Spleen (tissue), 7 donors: ENCODE measurements at regions not wholly inside any gene's neighbourhood (a gene's known extent, or its start where the extent isn't known, plus 50 kb on each side); places are given as distances from the start of the nearest gene placed in this dataset.

Experiments used
- POLR2A ChIP-seq, 3 donors: fragments of 450-650 bp; IDR thresholded peaks; one replicate each; pipeline ENCODE4 v1.5.1; 2017; ENCODE audit warnings: antibody characterized with exemption in 3 of 3, mild to moderate bottlenecking in 1 of 3
- TF ChIP-seq, protein P1 (sequence below), 11 experiments: fragments of 200-600 bp in 7 of 11; fragments of 450-650 bp in 4 of 11; sonication (generic) in 4 of 11; IDR thresholded peaks in 8 of 11; conservative IDR thresholded peaks in 3 of 11; 1 replicate in 7 of 11; 2 replicates in 4 of 11; pipeline versions ENCODE4 v1.4.0 to v1.8.0; 2016 to 2021; ENCODE audit warnings: antibody characterized with exemption in 11 of 11, inconsistent platforms in 4 of 11, mild to moderate bottlenecking in 1 of 11
- donor health status: DM: no; HTN: no; CAD: no; lungs with moderate emphysema.
- donor health status: DM: no; HTN: no; CAD: no.
- donor health status: DM: no; HTN: no; CAD: no.

DNA sequence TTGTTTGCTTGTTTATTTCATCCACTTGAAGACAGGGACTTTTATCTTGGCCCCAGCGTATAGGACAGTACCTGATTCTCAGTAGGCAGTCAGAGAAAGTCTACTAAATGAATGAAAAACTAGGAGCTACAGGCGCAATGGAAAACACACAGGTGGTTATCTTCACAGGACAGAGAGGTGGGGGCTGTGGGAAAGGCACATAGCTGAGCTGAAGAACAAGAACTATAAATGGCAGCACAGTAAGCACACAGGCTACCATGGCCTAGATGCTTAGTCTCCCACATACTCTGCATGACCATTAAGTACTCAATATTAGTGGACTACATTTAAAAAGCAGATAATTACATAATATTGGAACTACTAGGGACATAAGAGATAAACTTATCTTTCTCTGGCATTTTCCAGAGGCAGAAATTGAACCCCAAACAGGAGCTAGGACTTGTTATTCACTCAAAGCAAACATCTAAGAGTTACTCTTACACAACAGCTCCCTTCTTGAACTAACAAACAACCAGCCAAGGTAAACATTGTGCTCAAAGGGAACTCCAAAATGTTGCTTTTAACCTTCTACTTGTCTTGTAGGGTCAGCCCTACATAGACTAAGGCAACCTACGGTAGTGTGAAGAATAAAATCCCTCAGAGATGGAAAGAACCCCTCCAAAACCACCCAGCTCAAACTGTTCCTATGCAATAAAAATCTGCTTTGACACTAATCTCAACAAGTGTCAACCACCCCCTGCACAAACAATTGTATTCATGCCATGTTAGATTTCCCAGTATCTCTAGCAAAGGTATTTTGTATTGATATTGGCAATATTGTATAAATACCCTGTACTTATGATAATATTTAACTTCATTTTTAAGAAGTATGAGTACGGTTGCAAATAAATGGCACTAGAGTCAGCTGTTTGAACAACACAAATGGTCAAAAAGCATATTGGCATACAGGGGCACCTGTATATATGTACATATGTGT, 593.6 kb downstream of the KLHL13 start:
- no peak for TF ChIP-seq POLR2A (IDR thresholded peaks at IDR 0.05)
- TF ChIP-seq, protein P1, sequence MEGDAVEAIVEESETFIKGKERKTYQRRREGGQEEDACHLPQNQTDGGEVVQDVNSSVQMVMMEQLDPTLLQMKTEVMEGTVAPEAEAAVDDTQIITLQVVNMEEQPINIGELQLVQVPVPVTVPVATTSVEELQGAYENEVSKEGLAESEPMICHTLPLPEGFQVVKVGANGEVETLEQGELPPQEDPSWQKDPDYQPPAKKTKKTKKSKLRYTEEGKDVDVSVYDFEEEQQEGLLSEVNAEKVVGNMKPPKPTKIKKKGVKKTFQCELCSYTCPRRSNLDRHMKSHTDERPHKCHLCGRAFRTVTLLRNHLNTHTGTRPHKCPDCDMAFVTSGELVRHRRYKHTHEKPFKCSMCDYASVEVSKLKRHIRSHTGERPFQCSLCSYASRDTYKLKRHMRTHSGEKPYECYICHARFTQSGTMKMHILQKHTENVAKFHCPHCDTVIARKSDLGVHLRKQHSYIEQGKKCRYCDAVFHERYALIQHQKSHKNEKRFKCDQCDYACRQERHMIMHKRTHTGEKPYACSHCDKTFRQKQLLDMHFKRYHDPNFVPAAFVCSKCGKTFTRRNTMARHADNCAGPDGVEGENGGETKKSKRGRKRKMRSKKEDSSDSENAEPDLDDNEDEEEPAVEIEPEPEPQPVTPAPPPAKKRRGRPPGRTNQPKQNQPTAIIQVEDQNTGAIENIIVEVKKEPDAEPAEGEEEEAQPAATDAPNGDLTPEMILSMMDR (IDR thresholded peaks at IDR 0.05 in 8 of 11, conservative IDR thresholded peaks at IDR 0.05 in 3 of 11): no peak
